ENCODE measurements at regions not wholly inside any gene's neighbourhood (a gene's known extent, or its start where the extent isn't known, plus 50 kb on each side); places are given as distances from the start of the nearest gene placed in this dataset.
"Not testable (repeated sequence)": the region's sequence is repeated elsewhere in the genome, so short reads cannot be mapped to it uniquely, and the experiment has no call there.

DNA sequence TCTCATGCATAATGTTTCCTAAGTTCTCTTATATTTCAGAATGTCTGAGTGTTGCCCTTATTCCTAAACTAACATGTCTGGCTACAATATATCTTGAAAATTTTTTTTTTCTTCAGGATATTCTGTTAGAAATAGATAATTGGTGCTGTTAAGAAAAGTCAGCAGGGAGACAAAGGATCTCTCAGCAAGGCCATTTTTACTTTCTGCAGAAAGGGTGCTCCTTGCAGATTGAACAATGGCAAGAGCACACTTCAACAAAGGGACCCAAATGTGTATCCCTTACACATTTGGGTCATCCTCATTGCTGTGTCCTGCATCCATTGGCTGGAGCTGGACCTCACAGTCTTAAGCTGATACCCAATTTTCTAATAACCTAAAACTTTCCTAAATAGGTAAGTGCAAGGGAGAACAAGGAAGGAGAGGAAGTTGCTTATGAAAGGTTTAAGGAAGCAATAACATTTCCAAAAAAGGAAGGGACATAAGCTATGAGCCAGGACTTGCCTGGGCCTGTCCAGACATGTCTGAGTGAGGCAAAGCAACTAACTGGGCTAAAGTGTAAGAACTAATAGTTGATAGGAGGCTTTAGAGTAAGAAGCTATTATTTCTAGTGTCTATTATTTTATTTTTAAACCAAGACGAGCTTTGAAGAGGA, 429.6 kb downstream of the BCKDHB start:
- Mint-ChIP-seq H3K36me3 (no peaks in the 10 kb centered on the region), H3K27ac (peak overlapping the region in 1 of 2 donors; percentile 80), H3K9me3 (peaks cover 3 to 7% of the 10 kb centered on the region in 2 donors)
- DNase-seq (ENCODE audit: low spot score in 2 of 2): no peak
- no peak for ATAC-seq

DNA sequence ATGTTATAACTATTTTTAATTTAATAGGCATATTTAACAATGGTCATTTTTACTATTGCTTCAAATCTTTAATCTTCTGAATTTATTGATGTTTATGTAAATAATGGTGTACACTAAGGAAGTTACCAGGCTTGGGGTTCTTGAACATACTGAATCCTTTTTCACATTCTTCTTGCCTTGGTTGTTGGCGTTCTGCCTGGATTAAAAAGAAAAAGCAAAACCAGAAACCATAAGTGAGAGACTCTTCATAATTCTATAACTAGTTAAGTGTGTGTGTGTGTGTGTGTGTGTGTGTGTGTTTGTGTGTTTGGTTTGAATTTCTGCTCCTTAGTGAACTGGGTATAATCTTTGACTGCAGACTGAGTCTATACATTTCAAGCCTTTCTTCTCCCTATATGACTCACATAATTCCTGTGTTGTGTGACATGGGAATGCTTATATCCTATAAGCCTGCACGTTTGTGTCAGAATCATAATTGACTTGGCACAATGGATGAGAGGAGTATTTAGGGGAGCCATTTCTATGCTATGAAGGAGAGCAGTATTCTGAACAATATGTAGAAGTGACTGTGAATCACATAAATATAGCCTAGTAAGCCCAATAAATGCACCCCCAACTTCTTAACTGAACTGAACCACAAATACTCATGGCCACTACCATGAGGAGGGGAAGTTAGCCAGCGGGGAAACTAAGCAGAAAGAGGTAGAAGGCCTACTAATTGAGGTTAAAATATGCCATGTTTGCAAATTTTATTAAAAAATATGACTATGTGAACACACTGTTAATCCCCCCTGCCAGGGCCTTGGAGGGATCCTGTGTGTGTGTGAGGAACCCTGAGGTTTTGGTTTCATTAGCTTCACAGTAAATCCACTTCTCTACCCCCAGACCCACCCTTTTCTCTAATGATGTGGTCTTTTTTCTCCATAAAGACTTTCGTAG, 425.5 kb downstream of the BCKDHB start:
- Mint-ChIP-seq H3K36me3 (no peaks in the 10 kb centered on the region), H3K9me3 (peaks cover 2 to 3% of the 10 kb centered on the region in 2 donors), H3K27ac (no peak overlapping the region)
- DNase-seq (ENCODE audit: low spot score in 2 of 2): no peak
- ATAC-seq: no peak

DNA sequence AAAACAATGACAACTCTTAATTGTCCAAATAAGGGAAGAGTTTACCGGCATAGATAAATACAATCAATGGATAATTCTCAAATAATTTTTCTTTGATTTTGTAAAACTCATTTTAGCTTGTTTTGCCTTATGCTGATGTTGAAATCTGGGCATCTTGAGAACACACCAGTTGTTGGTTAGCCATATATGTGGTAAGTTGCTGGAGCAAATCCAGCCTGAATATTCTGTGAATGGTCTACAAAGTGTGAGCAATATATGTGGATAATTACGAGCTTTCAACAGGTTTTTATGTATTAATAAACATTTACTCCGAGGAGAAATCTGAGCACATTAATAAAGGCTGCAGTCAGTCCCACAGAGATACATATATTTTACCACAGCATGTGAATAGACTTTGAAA, 423.6 kb downstream of the BCKDHB start:
- Mint-ChIP-seq H3K36me3 (no peaks in the 10 kb centered on the region), H3K27ac (no peak overlapping the region), H3K9me3 (no peaks in the 10 kb centered on the region)
- DNase-seq (ENCODE audit: low spot score in 2 of 2) (no peak), ATAC-seq (no peak)

DNA sequence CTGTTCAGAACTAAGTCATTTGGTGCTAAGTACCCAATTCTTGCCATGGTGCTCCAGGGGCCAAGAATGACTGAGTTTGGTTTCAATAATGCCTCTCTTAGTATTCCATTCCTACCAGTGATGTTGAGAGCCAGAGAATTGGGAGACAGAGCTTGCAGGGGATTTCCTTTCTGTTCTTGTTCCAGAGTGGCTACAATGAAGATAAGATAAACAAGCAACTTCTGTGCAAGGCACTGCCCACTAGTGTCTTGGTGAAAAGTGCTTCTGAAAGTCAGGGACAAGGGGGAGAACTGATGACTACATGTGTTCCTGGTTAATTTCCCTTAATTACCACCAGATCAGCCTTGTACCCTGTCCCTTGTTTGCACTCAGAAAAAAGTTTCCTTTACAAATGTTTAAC, 421.6 kb downstream of the BCKDHB start:
- no peak for ATAC-seq
- DNase-seq (ENCODE audit: low spot score in 2 of 2): no peak
- Mint-ChIP-seq H3K36me3 (no peaks in the 10 kb centered on the region), H3K9me3 (no peaks in the 10 kb centered on the region), H3K27ac (no peak overlapping the region)

DNA sequence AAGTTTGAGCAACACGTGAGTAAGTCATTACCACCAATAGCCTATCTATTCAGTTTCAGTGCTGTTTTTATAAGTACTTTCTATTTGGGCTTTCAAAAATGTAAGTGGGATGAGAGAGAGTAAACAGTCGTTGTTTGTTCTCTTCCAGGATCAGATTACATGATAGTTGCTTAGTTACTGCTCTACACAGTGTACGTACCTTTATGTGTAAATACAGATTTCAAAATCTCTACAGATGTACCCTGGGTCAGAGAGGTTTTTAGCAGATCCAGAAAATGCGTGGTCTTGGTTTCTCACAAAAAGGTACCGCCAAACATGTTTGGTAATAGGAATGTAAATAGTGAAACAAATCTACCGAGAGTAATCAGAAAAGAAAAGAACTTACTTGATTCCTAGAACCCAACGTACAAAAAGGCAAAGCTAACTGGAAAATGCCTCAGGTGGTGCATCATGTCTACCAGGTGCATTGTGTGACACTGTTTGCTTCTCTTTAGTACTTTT, 421.1 kb downstream of the BCKDHB start:
- ATAC-seq (no peak), DNase-seq (ENCODE audit: low spot score in 2 of 2) (no peak)
- no peaks in the 10 kb centered on the region for H3K9me3 Mint-ChIP-seq
- no peaks in the 10 kb centered on the region for H3K36me3 Mint-ChIP-seq
- no peak overlapping the region for H3K27ac Mint-ChIP-seq

DNA sequence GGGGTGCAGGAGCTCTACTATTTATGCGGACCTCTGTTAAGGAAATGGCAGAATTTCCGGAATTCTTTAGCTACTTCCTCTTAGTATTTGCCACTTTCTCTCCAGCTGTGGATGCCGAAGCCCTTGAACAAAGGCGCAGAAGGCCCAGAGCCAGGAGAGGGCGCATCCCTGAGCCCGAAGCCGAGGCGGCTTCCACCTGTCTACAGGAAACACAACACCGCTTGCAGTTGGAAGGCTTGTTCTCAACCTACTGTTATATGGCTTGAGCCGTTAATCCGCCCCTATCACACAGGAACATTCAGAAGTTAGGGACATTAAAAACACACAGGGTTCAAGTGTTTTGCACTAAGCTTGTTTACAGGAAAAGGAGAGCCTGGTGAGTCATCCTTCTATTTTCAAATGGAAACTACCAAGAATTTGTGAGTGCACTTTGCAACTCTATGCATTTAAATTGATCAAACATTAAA, 417.1 kb downstream of the BCKDHB start:
- ATAC-seq (no peak), DNase-seq (ENCODE audit: low spot score in 2 of 2) (no peak)
- no peaks in the 10 kb centered on the region for H3K36me3 Mint-ChIP-seq
- no peak overlapping the region for H3K27ac Mint-ChIP-seq
- H3K9me3 Mint-ChIP-seq: no peaks in the 10 kb centered on the region

DNA sequence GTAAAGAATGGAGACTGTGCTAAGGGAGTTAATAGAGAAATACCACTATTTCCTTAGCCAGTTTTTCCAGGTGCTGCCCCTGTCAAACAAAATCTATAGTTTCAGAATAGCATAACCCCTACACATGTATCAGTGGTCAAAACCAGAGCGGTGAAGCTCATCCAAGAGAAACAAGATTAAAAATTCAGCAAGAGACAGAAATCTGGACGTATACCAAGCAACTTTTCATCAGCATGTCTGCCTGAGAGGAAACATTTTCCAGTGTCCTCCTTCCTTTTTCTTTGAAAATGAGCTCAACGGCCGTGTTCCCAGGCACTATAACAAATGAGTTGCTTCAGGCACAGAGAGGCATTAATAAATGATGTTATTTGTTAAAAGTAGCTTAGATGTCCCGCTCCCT, 416.5 kb downstream of the BCKDHB start:
- ATAC-seq: no peak
- no peak overlapping the region for H3K27ac Mint-ChIP-seq
- no peaks in the 10 kb centered on the region for H3K36me3 Mint-ChIP-seq
- no peak for DNase-seq (ENCODE audit: low spot score in 2 of 2)
- H3K9me3 Mint-ChIP-seq: no peaks in the 10 kb centered on the region

DNA sequence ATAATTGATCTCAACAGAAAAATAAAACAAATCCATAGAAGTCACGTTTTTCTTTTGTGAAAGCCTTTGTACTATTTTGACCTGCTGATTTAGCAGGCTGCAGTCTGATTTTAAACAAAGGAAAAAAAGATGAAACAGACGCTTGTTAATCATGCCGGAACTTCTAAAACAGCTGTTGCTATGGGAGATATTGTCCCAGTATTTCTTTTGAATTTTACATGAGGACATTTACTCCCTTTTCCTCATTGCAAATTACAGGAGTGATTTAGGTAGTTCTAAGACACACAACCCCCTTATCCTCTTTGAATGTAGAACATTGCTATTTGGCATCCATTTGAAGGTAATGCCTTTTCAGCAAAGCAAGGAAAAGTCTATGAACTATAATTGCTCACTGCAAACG, 416.1 kb downstream of the BCKDHB start:
- ATAC-seq (no peak), DNase-seq (ENCODE audit: low spot score in 2 of 2) (no peak)
- Mint-ChIP-seq H3K9me3 (no peaks in the 10 kb centered on the region), H3K36me3 (no peaks in the 10 kb centered on the region), H3K27ac (no peak overlapping the region)

DNA sequence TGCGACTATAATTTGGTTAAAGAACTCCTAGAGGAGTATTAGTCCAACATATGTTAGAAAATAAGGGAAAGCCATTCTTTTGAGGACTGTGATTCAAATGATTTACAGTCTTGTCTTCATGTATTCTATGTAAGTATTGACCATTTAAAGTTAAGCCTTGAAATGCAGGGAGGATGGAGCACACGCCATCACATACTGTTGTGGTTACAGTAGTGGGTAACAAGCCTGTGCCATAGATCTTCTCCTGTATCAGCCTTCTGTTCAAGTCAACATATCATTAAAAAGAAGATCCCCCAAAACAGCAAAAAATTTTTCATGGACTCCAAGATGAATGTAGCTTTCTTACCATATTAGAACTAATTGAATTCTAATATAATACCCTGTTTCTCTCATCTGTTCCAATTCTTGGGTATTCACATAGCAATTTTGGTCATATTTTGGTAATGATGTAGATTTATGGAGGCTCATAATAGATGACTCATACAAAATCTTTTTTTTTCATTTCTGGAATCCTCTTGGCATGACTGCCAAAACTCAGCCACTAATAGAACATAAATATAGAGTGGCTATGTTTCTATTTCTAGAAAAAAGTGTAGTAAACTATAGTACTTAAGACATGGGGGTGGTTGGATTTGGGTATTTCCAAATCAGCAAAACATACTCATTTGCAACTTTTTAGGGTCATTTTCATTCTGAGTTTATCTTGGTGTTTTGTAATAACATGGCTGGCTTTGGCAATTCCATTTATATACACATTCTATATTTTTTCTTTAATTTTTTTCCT, 413.5 kb downstream of the BCKDHB start:
- DNase-seq (ENCODE audit: low spot score in 2 of 2): no peak
- no peaks in the 10 kb centered on the region for H3K9me3 Mint-ChIP-seq
- no peak for ATAC-seq
- H3K27ac Mint-ChIP-seq: no peak overlapping the region
- H3K36me3 Mint-ChIP-seq: no peaks in the 10 kb centered on the region

DNA sequence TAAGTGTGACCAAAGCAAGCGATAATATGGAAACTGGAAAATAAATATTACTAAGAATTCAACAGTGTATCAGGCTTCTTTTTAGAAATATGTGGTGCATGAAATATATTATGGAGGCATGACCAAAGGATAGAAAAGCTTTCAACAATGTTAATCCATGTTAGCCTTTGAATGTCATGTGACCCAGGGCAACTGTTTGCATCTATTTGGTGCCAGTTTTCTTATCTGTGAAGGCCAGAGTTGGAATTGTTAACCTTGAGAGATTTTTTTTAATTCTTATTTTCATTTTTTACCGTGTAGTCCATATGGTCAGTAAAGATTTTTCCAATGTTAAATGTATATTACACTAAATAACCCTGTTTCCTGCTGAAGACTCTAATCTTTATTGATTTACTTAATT, 411.1 kb downstream of the BCKDHB start:
- ATAC-seq (no peak), DNase-seq (ENCODE audit: low spot score in 2 of 2) (no peak)
- no peak overlapping the region for H3K27ac Mint-ChIP-seq
- no peaks in the 10 kb centered on the region for H3K36me3 Mint-ChIP-seq
- peaks cover 0 to 5% of the 10 kb centered on the region in 2 donors for H3K9me3 Mint-ChIP-seq

DNA sequence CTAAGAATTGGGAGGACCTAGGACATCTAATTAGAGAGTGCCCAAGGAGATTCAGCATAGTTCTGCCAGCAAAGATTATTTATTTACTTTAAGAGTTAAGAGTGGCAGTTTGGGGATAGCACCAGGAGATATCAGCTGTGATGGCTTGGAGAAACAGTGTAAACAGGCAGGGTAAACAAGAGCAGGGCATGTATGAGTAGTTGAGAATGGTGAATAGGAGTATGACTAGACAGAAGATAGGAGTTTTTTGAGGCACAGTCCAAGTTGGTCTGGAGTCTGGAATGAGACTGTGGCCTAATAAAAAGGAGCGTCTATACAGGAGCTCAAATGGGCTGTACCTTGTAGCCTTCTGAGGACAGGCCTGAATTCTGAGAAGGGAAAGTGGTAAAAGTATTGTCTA, 404.1 kb downstream of the BCKDHB start:
- not testable (repeated sequence) for ATAC-seq; H3K27ac Mint-ChIP-seq; DNase-seq (ENCODE audit: low spot score in 2 of 2); H3K9me3 Mint-ChIP-seq; H3K36me3 Mint-ChIP-seq

DNA sequence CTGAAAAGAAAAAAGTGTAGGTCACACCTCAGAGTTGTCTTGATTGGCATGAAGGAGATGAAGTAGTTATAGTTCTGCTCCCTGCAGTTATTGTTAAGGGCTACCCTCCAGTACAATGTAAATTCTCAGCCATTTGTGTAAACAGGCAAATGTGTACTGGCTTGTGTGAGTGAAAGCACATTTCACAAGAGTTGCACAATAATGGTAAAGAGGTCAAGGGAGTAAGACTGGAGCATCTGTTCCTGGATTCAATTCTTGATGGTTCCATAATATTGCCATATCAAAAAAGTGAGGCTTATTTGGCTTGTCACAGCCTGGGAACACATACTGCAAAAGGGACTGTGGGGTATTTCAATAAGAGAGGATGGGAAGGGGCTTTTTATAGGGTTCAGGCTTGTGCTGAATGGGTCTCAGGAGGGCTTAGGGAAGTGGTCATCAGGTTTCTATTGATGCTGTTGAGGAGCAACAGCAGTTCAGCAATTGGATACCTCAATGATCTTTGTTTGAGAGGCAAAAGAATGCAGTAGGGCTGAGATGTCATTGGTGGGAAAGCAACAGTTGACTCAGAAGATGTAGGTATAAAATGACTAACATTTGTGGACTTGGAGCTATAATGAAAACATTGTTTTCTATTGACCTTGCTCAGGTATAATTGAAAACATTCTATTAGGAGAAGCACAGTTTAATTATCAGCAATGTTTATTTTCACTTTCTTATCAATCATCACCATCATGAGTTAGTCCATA, 402.6 kb downstream of the BCKDHB start:
- no peaks in the 10 kb centered on the region for H3K9me3 Mint-ChIP-seq
- DNase-seq (ENCODE audit: low spot score in 2 of 2) (no peak), ATAC-seq (no peak)
- H3K36me3 Mint-ChIP-seq: no peaks in the 10 kb centered on the region
- H3K27ac Mint-ChIP-seq: no peak overlapping the region

DNA sequence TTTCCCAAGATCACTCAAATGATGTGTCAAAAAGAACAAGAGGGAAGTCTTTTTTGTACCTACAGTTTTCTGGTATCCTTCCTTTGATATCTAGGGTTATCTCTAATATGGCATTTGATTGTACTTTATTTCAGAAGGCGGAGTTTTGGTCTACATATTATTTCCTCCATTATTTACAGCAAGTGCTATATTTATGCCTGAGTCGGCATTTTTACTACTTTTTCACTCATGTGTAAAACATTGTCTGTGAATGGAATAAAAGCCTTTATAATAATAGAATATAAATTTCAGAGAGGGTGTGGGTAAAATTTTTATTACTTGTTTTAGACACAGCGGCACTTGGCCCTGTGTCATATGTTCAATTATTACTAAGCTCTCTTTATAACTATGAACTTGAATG, 398.4 kb downstream of the BCKDHB start:
- no peak overlapping the region for H3K27ac Mint-ChIP-seq
- H3K36me3 Mint-ChIP-seq: no peaks in the 10 kb centered on the region
- ATAC-seq: no peak
- no peaks in the 10 kb centered on the region for H3K9me3 Mint-ChIP-seq
- DNase-seq (ENCODE audit: low spot score in 2 of 2): no peak

DNA sequence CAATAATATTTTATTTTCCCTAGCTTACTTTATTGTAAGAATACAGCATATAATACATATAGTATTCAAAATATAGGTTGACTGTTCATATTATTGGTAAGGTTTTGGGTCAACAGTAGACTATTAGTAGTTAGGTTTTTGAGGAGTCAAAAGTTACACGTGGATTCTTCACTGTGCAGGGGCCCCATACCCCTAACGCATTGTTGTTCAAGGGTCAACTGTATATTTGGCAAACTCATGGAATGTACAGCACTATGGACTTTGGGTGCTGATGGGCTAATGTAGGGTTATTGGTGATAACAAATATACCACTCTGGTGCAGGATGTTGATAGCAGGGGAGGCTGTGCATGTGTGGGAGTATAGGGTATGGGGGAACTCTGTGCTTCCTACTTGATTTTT, 397.2 kb downstream of the BCKDHB start:
- Mint-ChIP-seq H3K27ac (no peak overlapping the region), H3K9me3 (no peaks in the 10 kb centered on the region), H3K36me3 (no peaks in the 10 kb centered on the region)
- DNase-seq (ENCODE audit: low spot score in 2 of 2): no peak
- no peak for ATAC-seq

DNA sequence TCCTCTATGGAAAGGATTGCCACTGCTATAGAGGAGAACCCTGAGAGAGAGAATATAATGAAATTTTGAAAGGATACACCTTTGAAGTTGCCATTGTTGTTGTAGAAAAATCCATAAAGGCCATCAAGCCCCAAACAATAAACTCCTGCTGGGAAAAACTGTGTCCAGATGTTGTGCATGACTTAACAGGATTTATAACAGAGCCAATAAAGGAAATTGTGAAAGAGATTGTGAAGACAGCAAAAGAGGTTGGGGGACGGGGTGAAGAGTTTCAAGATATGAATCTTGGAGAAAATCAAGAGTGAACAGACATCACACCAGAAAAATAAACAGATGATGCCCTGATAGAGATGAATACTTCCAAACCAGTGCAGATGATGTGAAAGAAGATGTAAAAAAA, 396.4 kb downstream of the BCKDHB start:
- no peak overlapping the region for H3K27ac Mint-ChIP-seq
- no peaks in the 10 kb centered on the region for H3K9me3 Mint-ChIP-seq
- ATAC-seq: no peak
- H3K36me3 Mint-ChIP-seq: no peaks in the 10 kb centered on the region
- no peak for DNase-seq (ENCODE audit: low spot score in 2 of 2)

DNA sequence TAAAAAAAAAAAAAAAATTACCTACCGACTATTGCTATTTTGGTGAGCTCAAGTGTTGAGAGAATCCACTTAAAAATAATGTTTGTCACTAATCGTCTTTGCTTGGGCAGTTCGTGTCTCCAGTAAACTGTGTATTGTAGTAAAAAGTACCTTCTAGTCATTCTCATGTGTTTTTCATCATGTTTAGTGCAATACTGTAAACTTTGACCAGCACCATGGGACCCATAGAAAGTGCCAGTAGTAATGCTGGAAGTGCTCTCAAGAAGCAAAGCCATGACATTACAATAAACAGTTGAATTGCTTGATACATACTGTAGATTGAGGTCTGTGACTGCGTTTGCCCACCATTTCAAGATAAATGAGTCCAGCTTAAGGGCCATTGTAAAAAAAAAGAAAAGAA, 395.2 kb downstream of the BCKDHB start:
- no peak overlapping the region for H3K27ac Mint-ChIP-seq
- H3K36me3 Mint-ChIP-seq: peaks cover 0 to 4% of the 10 kb centered on the region in 2 donors
- peaks cover 0 to 4% of the 10 kb centered on the region in 2 donors for H3K9me3 Mint-ChIP-seq
- ATAC-seq (no peak), DNase-seq (ENCODE audit: low spot score in 2 of 2) (no peak)

Data from activated naive CD4-positive, alpha-beta T cell treated with anti-CD3 and anti-CD28 coated beads, Interleukin-2, amount 50 U/mL, for 72 hours (primary cell).